ENCODE measurements at regions not wholly inside any gene's neighbourhood (a gene's known extent, or its start where the extent isn't known, plus 50 kb on each side); places are given as distances from the start of the nearest gene placed in this dataset.

- Histone ChIP-seq H3K27me3 (replicated peaks in 1 of 7) (no peaks in the 10 kb centered on the region), H3K36me3 (no peaks in the 10 kb centered on the region), H3K27ac (no peak overlapping the region), H3K9me3 (peaks cover 0 to 23% (median 13%) of the 10 kb centered on the region in 8 donors), H3K4me1 (no peaks in the 10 kb centered on the region), H3K4me3 (no peak overlapping the region)
- DNase-seq = no peak
- intact Hi-C loops (cut with DNase I; ENCODE audit: low total_unique reads) = no loop called here
- TF ChIP-seq POLR2AphosphoS5 (IDR thresholded peaks at IDR 0.05) (no peak), POLR2A (IDR thresholded peaks at IDR 0.05) (no peak), CTCF (IDR thresholded peaks at IDR 0.05 in 8 of 11, conservative IDR thresholded peaks at IDR 0.05 in 3 of 11) (no peak)
Measured at GRCh38 chr13:50566646-50567045, 276.8 kb downstream of the DLEU7 start.

GRCh38 chr13:50572129-50572528 lies 271.4 kb downstream of the DLEU7 start:
- DNase-seq = no peak
- no peak for TF ChIP-seq POLR2AphosphoS5 (IDR thresholded peaks at IDR 0.05)
- no peak for TF ChIP-seq CTCF (IDR thresholded peaks at IDR 0.05 in 8 of 11, conservative IDR thresholded peaks at IDR 0.05 in 3 of 11)
- no peak for TF ChIP-seq POLR2A (IDR thresholded peaks at IDR 0.05)
- Histone ChIP-seq H3K36me3 (no peaks in the 10 kb centered on the region), H3K4me3 (no peak overlapping the region), H3K27ac (no peak overlapping the region), H3K27me3 (replicated peaks in 1 of 7) (no peaks in the 10 kb centered on the region), H3K4me1 (no peaks in the 10 kb centered on the region), H3K9me3 (peaks cover 0 to 11% (median 3%) of the 10 kb centered on the region in 8 donors)
- intact Hi-C loops (cut with DNase I; ENCODE audit: low total_unique reads) = no loop called here
- 91 to 93% (median 92%) methylated on average over 3 of the region's 3 CpGs for WGBS, 5 donors

GRCh38 chr13:50573066-50573465 lies 270.4 kb downstream of the DLEU7 start:
- TF ChIP-seq POLR2AphosphoS5 (IDR thresholded peaks at IDR 0.05) (no peak), CTCF (IDR thresholded peaks at IDR 0.05 in 8 of 11, conservative IDR thresholded peaks at IDR 0.05 in 3 of 11) (no peak), POLR2A (IDR thresholded peaks at IDR 0.05) (no peak)
- Histone ChIP-seq H3K36me3 (no peaks in the 10 kb centered on the region), H3K4me3 (no peak overlapping the region), H3K27ac (no peak overlapping the region), H3K27me3 (replicated peaks in 1 of 7) (no peaks in the 10 kb centered on the region), H3K9me3 (peaks cover 0 to 11% (median 0%) of the 10 kb centered on the region in 8 donors), H3K4me1 (no peaks in the 10 kb centered on the region)
- no peak for DNase-seq
- WGBS, 5 donors = 86 to 92% (median 89%) methylated on average over 4 of the region's 4 CpGs
- intact Hi-C loops (cut with DNase I; ENCODE audit: low total_unique reads) = no loop called here

GRCh38 chr13:50574731-50575130 lies 268.8 kb downstream of the DLEU7 start:
- Histone ChIP-seq H3K4me1 (no peaks in the 10 kb centered on the region), H3K27ac (no peak overlapping the region), H3K4me3 (no peak overlapping the region), H3K27me3 (replicated peaks in 1 of 7) (no peaks in the 10 kb centered on the region), H3K9me3 (peaks cover 0 to 11% (median 0%) of the 10 kb centered on the region in 8 donors), H3K36me3 (no peaks in the 10 kb centered on the region)
- no peak for TF ChIP-seq POLR2A (IDR thresholded peaks at IDR 0.05)
- TF ChIP-seq POLR2AphosphoS5 (IDR thresholded peaks at IDR 0.05) = no peak
- TF ChIP-seq CTCF (IDR thresholded peaks at IDR 0.05 in 8 of 11, conservative IDR thresholded peaks at IDR 0.05 in 3 of 11) = no peak
- intact Hi-C loops (cut with DNase I; ENCODE audit: low total_unique reads) = no loop called here
- no peak for DNase-seq
- 80 to 87% (median 82%) methylated on average over 3 of the region's 3 CpGs for WGBS, 5 donors
